Heart left ventricle (tissue), 13 donors: ENCODE measurements at regions not wholly inside any gene's neighbourhood (a gene's known extent, or its start where the extent isn't known, plus 50 kb on each side); places are given as distances from the start of the nearest gene placed in this dataset.

Source experiments
- POLR2A ChIP-seq, 2 donors: fragments of 450-650 bp; IDR thresholded peaks; one replicate each; pipeline ENCODE4 v1.6.1; 2017; ENCODE audit warnings: antibody characterized with exemption in 2 of 2, mild to moderate bottlenecking in 2 of 2, moderate library complexity in 2 of 2
- TF ChIP-seq, protein P1 (sequence below), 12 donors: fragments of 200-600 bp; sonication (generic) in 4 of 12; IDR thresholded peaks; one replicate each; pipeline versions ENCODE4 v1.5.0 to v1.8.0; 2018 to 2022; ENCODE audit warnings: antibody characterized with exemption in 12 of 12, mild to moderate bottlenecking in 5 of 12
- donor health status: ischemic (EF 13 %, LVEDD 7.1; RV severe dilation, severe dysfunction).
- donor health status: DM: no; HTN: yes; CAD: no.
- donor health status: DM: no; HTN: no; CAD: no.
- donor health status: ischemic (EF 25% LVEDD 6.9; RV normal size, moderate dysfunction).
- donor health status: ischemic (EF 25% LVEDD 5.7; RV mildly dilated, moderate dysfunction).
- donor health status: ischemic (EF 35%, LVEDD 5.7; RV mildly dilated, moderate dysfunction).
- donor health status: nonischemic (EF 11% LVEDD 7.7; RV severe dilation, severe dysfunction).
- donor health status: DM: yes; HTN: yes; CAD: no.
- donor health status: PGD.
- donor health status: ischemic (EF 29% LVEDD 5.4; RV normal size, mild dysfunction).
- donor health status: nonischemic (EF 23%, LVEDD 6.1; RV moderate dilation, normal function).

DNA sequence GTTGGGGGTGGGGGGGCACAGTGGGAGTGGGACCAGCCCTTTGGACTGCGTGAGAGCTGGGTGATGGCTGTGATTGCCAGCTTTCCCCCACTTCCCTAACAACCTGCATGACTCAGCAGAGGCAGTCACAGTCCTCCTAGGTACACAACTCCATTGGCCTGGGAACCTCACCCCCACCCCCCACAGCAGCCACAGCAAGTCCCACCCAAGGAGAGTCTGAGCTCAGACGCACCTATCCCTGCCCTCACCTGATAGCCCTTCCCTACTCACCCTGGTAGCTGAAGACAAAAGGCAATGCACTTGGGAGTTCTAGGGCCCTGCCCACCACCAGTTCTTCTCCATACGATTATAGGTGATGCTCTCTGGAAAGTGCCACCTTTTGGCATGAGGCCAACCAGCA lies 188.9 kb downstream of the ZNF648 start:
- TF ChIP-seq, protein P1, sequence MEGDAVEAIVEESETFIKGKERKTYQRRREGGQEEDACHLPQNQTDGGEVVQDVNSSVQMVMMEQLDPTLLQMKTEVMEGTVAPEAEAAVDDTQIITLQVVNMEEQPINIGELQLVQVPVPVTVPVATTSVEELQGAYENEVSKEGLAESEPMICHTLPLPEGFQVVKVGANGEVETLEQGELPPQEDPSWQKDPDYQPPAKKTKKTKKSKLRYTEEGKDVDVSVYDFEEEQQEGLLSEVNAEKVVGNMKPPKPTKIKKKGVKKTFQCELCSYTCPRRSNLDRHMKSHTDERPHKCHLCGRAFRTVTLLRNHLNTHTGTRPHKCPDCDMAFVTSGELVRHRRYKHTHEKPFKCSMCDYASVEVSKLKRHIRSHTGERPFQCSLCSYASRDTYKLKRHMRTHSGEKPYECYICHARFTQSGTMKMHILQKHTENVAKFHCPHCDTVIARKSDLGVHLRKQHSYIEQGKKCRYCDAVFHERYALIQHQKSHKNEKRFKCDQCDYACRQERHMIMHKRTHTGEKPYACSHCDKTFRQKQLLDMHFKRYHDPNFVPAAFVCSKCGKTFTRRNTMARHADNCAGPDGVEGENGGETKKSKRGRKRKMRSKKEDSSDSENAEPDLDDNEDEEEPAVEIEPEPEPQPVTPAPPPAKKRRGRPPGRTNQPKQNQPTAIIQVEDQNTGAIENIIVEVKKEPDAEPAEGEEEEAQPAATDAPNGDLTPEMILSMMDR (IDR thresholded peaks at IDR 0.05), result no peak
- TF ChIP-seq POLR2A (IDR thresholded peaks at IDR 0.05), result no peak
